DMS153 (cell line): ENCODE measurements at regions not wholly inside any gene's neighbourhood (a gene's known extent, or its start where the extent isn't known, plus 50 kb on each side); places are given as distances from the start of the nearest gene placed in this dataset.

Source experiments
- DNase-seq: peaks from one replicate; lab custom pipeline; 2025; lab: John Stamatoyannopoulos, UW

DNA sequence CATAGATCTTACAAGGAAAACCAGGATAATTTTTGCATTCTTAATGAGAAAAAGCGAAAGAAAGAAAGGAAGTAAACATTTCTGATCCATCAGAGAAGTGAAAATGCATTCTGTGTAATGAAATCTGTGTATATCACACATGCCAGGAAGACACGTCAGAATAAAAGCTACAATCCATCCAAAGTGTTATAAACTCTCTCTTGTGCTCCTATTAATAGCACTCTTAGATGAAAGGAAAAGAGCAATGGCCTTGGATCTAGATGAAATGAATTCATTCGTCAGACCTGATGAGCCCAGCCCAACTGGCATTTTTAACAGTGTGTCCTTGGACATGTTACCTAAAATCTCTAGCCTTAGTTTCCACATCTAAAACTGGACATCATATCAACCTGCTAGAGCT lies 885.5 kb downstream of the CDH11 start:
- no peak for DNase-seq

DNA sequence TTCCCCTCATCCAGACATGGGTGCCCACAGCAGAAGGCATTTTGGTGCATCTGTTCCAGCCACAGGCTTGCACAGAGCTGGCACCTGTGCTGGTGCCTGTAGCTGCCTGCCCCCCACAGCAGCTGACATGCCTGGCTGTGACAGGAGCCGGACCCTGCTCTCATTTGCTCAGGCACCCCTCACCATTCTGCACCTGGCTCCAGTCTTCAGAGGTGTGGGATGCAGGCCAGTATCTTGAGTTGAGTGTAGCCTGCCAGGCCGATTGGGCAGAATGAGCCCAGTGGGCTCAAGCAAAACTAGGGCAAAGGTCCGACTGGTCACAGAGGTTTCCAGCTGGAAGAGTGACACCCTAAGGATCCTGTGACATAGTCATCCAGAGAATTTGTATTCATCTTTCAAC lies 887.7 kb downstream of the CDH11 start:
- DNase-seq: no peak

DNA sequence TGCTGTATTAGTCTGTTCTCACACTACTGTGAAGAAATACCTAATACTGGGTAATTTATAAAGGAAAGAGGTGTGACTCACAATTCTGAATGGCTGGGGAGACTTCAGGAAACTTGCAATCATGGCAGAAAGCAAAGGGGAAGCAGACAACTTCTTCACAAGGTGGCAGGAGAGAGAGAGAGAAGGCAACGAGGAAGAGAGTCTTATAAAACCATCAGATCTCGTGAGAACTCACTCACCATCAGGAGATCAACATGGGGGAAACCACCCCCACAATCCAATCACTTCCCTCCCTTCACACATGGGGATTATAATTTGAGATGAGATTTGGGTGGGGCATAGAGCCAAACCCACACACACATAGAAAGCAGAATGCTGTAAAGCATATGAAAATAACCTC lies 896.2 kb downstream of the CDH11 start:
- no peak for DNase-seq

DNA sequence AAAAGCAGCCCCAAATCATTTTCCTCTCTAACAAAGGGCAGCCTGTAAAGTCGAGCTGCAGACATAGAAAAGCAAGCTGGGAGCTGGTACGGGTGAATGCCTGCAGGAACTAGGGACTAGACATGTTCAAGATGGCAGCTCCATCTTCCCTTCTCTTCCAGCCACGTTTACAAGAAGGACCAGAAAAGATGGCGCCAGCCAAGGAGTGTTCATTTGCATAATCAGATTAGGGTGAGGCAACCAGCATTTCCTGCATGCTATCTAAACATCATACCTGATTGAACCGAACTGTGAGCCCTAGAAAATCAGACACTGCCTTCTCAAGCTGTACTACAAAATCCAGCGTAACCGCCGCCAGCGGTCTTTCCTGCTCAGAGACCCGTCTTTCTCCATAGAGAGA lies 896.8 kb downstream of the CDH11 start:
- no peak for DNase-seq

- no peak for DNase-seq
Measured at GRCh38 chr16:64217789-64218535, 903.9 kb downstream of the CDH11 start.

- no peak for DNase-seq
Measured at GRCh38 chr16:64215730-64216129, 906.1 kb downstream of the CDH11 start.

DNA sequence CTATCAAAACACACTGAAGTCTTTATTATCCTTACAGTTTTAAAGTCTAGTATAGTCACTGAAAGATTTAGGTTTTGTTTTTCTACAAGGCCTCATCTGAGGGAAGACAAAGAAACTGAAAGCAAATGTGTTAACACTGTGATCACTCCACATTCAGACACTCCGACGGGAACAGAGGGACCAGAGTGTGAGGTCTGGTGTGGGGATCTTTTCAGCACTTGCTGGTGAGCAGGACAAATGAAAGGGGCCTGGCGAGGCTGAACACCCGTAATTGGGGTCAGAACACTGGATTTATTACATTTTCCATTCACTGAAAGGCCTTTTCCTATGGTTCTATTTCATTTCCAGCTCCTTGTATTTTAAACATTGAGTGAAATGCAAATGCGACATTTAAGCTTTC lies 910.5 kb downstream of the CDH11 start:
- no peak for DNase-seq

DNA sequence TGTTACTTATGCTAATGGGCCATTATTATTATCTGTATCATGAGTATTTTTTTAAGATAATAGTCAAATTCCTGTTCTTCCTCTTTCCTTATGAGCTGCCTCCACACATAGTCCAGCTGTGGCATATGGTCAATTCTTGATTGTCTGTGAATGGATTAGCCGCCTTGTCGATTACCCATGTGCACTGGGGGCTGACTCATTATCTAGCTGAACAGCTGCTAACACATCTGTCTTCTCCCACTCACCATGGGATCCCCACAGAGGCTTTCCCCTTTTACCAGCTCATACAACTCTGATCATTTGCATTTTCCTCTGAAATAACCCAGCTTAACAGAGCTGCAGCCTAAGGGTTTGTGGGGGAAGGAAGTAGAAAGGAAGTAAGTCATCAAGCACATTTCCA lies 915.0 kb downstream of the CDH11 start:
- no peak for DNase-seq

DNA sequence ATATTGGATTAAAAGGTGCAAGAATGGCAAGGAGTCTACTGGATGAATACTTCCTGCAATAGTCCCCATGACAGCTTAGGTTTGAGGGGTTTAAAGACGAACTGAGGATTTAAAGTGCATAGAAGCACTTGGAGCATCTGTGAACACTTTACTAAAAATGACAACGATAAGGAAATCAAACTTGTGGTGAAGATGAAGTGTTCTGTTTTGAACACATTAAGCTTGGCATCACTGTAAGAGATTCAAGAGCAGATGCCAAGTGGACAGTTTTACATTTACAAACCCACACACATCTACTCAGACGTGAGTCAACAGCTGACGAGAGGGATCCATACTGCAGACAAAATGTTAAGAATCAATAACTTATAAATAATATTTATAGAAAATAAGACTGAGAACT lies 918.7 kb downstream of the CDH11 start:
- no peak for DNase-seq

GRCh38 chr16:64202571-64202970 lies 919.3 kb downstream of the CDH11 start:
- no peak for DNase-seq

DNA sequence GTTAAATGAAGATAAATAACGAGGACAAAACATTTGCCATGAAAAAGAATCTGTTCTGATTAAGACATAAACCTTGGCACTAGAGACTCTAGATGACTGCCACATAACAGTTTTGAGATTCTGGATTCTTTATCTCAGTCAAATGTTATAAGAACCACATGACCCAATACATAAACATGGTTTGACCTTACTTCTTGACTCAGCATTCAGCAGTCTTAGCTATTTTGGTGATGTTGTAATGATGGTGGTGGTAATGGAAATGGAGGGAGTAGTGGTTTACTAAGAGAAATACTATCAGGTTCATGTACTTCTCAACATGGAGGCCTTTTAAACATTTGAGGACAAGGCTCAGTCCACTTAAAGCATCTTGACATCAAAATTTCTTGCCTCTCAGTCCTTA lies 925.4 kb downstream of the CDH11 start:
- no peak for DNase-seq

GRCh38 chr16:64185954-64186353 lies 935.9 kb downstream of the CDH11 start:
- no peak for DNase-seq

GRCh38 chr16:64184156-64184555 lies 937.7 kb downstream of the CDH11 start:
- DNase-seq: no peak

GRCh38 chr16:64182985-64183384 lies 938.9 kb downstream of the CDH11 start:
- no peak for DNase-seq

DNA sequence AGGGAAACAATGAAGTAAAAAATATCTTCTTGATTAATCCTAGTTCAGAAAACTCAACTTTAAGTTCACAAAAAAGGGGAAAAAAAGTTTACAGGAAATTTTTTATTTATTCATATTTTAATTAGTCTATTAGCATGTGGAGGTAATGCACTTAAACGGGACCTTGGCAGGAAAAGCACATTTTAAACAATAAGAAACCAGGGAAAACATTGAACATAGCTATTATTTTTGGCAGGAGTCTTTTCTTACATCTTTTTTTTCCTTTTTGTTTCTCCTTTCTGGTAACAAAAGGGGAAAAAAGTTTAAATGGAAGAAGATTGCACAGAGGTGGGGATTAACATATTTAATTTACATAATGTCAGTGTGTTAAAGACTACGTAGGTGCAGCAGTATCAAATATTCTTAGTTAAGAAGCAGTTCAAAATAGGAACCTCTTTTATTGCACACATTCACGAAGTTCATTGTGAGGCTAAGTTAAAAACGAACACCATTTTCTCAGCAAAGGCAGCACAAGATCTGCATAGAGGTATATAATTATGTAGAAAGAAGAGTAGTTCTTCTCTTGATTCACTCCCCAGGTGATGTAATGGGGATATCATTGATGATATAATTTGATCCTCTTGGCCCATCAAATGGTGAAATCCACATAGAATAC lies 940.5 kb downstream of the CDH11 start:
- DNase-seq: no peak

- no peak for DNase-seq
Measured at GRCh38 chr16:64180136-64180900, 941.5 kb downstream of the CDH11 start.

DNA sequence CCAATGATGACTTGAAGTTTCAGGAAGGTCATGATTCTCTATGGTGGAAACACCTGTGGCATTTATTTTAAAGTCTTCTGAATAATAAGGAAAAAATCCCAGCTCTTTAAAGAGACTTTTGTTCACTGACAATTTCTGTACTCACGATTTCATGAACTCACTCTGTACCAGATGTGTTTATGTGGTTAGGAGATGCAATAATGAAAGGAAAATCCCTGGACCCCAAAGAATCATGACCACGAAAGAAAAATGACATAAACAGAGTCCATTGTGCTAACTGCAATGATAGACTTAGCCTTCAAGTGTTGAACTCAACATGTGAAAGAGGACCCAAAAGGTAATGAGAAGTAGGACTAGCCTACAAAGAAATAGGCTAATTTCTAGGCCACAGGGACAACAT lies 947.5 kb downstream of the CDH11 start:
- DNase-seq: no peak

- no peak for DNase-seq
Measured at GRCh38 chr16:64172652-64173051, 949.2 kb downstream of the CDH11 start.

DNA sequence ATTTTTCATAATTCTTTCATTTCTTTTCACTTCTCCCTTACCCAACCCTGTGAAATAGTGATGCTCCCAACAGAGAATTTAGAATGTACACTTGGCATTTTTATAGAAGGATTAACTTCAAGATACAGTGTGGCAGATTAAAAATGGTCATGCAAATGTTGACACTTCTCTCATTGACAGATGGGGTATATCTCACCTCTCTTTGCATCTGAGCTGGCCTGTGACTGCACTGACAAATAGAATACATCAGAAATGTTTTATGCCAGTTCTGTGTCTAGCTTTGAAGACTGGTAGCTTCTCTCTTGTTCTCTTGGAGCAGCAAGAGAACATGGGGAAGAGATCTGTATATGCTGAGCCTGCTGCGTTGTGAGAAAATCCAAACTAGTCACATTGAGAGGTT lies 949.6 kb downstream of the CDH11 start:
- DNase-seq: no peak

- no peak for DNase-seq
Measured at GRCh38 chr16:64171632-64172031, 950.2 kb downstream of the CDH11 start.

DNA sequence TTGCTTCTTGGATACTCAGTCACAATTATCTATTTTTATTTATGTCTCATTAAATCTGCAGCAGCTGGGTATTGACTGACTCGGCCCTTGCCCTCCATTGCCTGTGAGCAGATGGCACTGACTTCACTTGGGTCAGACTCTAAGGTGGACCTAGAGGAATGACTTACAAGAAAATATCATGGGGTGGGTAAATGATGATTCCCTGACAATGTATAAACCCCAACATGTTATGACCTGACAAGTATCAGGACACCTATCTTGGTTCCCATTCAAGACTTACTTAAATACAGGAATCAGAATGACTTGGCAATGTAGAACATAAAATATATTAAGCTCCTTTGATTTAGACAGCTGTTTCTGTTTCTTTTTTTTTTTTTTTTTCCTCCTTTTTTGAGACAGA lies 953.5 kb downstream of the CDH11 start:
- no peak for DNase-seq

DNA sequence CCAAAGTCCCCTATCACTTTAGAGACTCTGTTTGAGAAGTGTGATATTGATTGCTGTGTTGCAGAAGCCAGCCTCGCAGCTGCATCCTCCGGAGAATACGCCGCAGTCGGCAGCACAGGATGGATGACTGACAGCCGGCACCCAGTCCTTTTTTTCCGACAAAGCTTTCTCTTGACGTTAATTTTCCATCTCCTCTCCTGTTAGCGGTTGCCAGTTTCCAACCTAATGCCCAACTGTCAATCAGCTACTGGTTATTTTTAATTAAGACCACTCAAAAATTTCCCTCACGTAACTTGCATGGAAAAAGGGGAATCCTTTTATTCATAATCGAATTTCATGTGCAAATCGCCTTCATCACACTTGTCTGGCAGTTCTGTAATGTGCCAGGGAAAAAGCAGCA lies 953.9 kb downstream of the CDH11 start:
- no peak for DNase-seq

DNA sequence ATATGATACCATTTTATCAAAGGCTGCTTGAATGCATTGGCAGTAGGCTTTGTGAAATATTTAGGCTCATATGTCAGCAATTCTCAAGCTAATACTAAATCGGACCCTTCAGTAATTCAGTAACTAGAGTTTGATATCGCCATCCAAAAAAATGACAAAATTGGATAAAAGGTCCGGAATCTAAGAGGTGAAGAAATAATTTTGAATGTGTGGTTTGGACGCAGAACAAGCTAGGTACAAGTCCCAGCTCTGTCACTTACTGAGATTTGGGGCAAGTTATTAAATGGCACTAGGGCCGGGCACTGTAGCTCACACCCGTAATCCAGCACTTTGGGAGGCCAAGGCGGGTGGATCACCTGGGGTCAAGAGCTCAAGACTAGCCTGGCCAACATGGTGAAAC lies 956.5 kb downstream of the CDH11 start:
- no peak for DNase-seq
